Coronary artery (tissue), 2 donors: ENCODE measurements at regions not wholly inside any gene's neighbourhood (a gene's known extent, or its start where the extent isn't known, plus 50 kb on each side); places are given as distances from the start of the nearest gene placed in this dataset.

Source experiments
- DNase-seq: peaks from one replicate; pipeline ENCODE4 v3.0.0-alpha.2; 2017; ENCODE audit warnings: low spot score
- H3K27ac ChIP-seq, 2 donors: fragments of 200-600 bp; sonication (generic); one replicate each; pipeline ENCODE4 v1.5.1; 2016 to 2019
- H3K4me3 ChIP-seq: fragments of 200-600 bp; sonication (generic); 2 replicates; pipeline ENCODE4 v1.5.1; 2016; ENCODE audit warnings: mild to moderate bottlenecking, moderate library complexity
- CTCF ChIP-seq: fragments of 200-600 bp; sonication (generic); IDR thresholded peaks from one replicate; pipeline ENCODE4 v1.5.1; 2019; ENCODE audit warnings: antibody characterized with exemption

- no peak for DNase-seq
- Histone ChIP-seq H3K4me3 (no peak overlapping the region), H3K27ac (no peak overlapping the region)
- no peak for TF ChIP-seq CTCF
Measured at GRCh38 chr10:93147281-93147680, 73.6 kb downstream of the CYP26A1 start.

DNA sequence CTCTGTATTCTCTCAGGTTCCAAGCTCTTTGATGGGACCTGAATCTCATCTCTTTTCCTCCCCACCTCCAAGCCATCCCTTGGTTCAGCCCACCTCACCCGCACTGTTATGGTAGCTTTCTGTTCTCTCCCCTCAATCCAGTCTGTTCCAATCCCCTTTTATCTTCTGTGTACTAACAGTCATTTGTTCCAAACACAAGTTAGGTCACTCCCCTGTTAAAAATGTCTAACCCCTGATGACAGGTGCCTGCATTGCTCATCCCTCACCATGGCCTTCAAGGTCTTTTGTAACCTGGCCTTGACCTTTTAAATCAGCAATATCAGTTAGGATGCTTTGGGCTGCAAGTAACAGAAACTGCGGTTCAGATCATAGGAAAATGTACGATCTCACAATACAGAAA is 74.8 kb downstream of the CYP26A1 start:
- Histone ChIP-seq H3K27ac (no peak overlapping the region), H3K4me3 (no peak overlapping the region)
- TF ChIP-seq CTCF: no peak
- DNase-seq: no peak

DNA sequence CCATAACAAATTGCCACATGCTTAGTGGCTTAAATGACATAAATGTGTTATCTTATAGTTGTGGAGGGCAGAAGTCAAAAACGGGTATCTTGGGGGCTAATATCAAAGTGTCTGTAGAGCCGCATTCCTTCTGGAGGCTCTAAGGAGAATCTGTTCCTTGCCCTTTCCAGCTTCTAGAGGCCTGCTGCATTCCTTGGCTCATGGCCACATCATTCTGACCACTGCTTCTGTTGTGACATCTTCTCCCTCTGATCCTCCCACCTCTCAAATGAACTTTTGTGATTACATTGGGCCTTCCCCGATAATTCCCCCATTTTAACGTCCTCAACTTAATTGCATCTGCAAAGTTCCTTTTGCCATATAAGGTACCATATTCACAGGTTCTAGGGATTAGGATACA is 76.1 kb downstream of the CYP26A1 start:
- no peak for DNase-seq
- H3K4me3 ChIP-seq: no peak overlapping the region
- H3K27ac ChIP-seq: no peak overlapping the region
- no peak for TF ChIP-seq CTCF

GRCh38 chr10:93150289-93150688 is 76.6 kb downstream of the CYP26A1 start:
- no peak overlapping the region for H3K27ac ChIP-seq
- DNase-seq: no peak
- no peak overlapping the region for H3K4me3 ChIP-seq
- no peak for TF ChIP-seq CTCF

DNA sequence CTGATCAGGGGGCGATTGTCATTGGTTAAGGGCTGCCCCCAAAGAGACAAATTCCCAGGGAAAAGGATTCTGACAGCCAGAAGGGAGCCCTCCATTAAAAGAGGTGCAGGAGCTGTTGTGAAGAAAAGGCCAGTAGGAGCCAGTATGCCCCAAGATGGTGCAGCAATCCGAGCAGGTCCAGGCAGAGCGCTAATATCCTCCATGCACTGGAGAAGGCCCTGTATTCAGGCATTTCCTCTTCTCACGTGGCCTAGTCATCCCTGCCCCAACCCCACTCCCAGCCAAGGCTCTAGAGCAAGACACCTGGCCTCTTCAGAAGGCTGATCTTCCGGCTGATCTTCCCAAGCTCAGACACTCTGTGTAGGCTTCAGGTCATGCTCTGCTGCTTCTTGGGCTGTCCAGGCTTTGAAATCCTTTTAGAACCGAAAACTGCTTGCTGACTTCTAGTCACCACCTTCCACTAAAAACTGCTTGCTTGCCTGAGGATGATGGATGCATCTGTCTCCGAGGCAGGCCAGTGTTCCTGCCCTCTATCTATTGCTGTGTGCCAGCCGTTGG is 77.4 kb downstream of the CYP26A1 start:
- TF ChIP-seq CTCF: no peak
- DNase-seq: no peak
- Histone ChIP-seq H3K4me3 (no peak overlapping the region), H3K27ac (no peak overlapping the region)

GRCh38 chr10:93152136-93152535 is 78.4 kb downstream of the CYP26A1 start:
- no peak overlapping the region for H3K4me3 ChIP-seq
- H3K27ac ChIP-seq: no peak overlapping the region
- no peak for DNase-seq
- TF ChIP-seq CTCF: no peak

DNA sequence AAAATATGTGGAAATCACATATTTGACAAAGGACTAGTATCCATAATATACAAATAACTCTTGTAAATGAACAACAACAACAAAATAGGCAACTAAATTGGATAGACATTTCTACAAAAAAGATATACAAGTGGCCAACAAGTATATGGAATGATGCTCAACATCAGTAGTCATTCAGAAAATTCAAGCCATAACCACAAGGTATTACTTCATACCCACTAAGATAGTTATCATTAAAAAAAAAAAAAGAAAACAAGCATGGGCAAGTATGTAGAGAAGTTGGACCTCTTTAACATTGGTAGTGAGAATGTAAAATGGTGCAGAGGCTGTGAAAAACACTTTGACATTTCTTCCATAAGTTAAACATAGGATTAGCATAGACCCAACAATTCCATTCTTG is 80.8 kb downstream of the CYP26A1 start:
- no peak overlapping the region for H3K4me3 ChIP-seq
- no peak overlapping the region for H3K27ac ChIP-seq
- DNase-seq: no peak
- no peak for TF ChIP-seq CTCF
